IMR-90 (cell line): ENCODE measurements at regions not wholly inside any gene's neighbourhood (a gene's known extent, or its start where the extent isn't known, plus 50 kb on each side); places are given as distances from the start of the nearest gene placed in this dataset.

Experiments used
- ATAC-seq: fragments of 200-7000 bp; cut with Tn5 transposase; 2 replicates; pipeline ENCODE4 v1.9.1; 2020; ENCODE audit warnings: low read depth, mild to moderate bottlenecking, moderate library complexity
- BruUV-seq: library from RNA; stranded (reverse); fragments of 400-500 nt; replicated peaks from 2 replicates; lab custom pipeline; 2021; lab: Mats Ljungman, UMichigan
- CTCF ChIA-PET: fragments of 300-600 bp; formaldehyde crosslinking; extraction: SDS; loops from one replicate; lab custom pipeline; 2021; ENCODE audit warnings: antibody characterized with exemption; lab: Yijun Ruan, JAX
- POLR2A ChIA-PET: fragments of 300-600 bp; sonication (Branson Sonifier 250); formaldehyde crosslinking; loops from one replicate; lab custom pipeline; 2022; ENCODE audit warnings: antibody characterized with exemption; ENCODE audit not compliant: unreplicated experiment; lab: Charles Lee
- DNase-seq: peaks from one replicate; pipeline ENCODE4 v3.0.0; 2013
- H2AFZ ChIP-seq: replicated peaks from 2 replicates; pipeline ENCODE3; 2013; ENCODE audit warnings: low read length, mild to moderate bottlenecking; ENCODE audit not compliant: poor library complexity
- H2AK5ac ChIP-seq: 2 replicates; pipeline ENCODE4 v1.6.1; 2013; ENCODE audit warnings: low read depth, low read length, inconsistent platforms
- H2AK9ac ChIP-seq: replicated peaks from 2 replicates; pipeline ENCODE3; 2013; ENCODE audit warnings: mild to moderate bottlenecking, low read depth, low read length, moderate library complexity; ENCODE audit not compliant: poor library complexity
- H2BK120ac ChIP-seq: 2 replicates; pipeline ENCODE4 v1.6.1; 2013; ENCODE audit warnings: low read depth, low read length, inconsistent platforms
- H2BK15ac ChIP-seq: 3 replicates; pipeline ENCODE4 v1.6.1; 2013; ENCODE audit warnings: low read depth, low read length, inconsistent platforms
- H2BK20ac ChIP-seq: 2 replicates; pipeline ENCODE4 v1.6.1; 2013; ENCODE audit warnings: low read depth, mild to moderate bottlenecking, inconsistent platforms, low read length, moderate library complexity
- H2BK5ac ChIP-seq: 2 replicates; pipeline ENCODE4 v1.6.1; 2013; ENCODE audit warnings: mild to moderate bottlenecking, low read depth, low read length, inconsistent platforms; ENCODE audit not compliant: poor library complexity, severe bottlenecking
- H3K14ac ChIP-seq: replicated peaks from 2 replicates; pipeline ENCODE4 v1.6.1; 2013; ENCODE audit warnings: low read depth, low read length, inconsistent platforms
- H3K18ac ChIP-seq: 2 replicates; pipeline ENCODE4 v1.6.1; 2013; ENCODE audit warnings: low read depth, low read length, control low read depth
- H3K23ac ChIP-seq: 2 replicates; pipeline ENCODE4 v1.6.1; 2013; ENCODE audit warnings: low read depth, low read length, inconsistent platforms
- H3K27ac ChIP-seq: 2 replicates; pipeline ENCODE4 v1.5.1; 2013; ENCODE audit warnings: mild to moderate bottlenecking, control low read depth, low read length; ENCODE audit not compliant: insufficient read depth
- H3K27me3 ChIP-seq: 2 replicates; pipeline ENCODE4 v1.6.1; 2013; ENCODE audit warnings: low read length; ENCODE audit not compliant: control insufficient read depth, insufficient read depth
- H3K36me3 ChIP-seq: 2 replicates; pipeline ENCODE4 v1.6.1; 2013; ENCODE audit warnings: low read length, mixed read lengths; ENCODE audit not compliant: control insufficient read depth, insufficient read depth
- H3K4ac ChIP-seq: 2 replicates; pipeline ENCODE4 v1.6.1; 2013; ENCODE audit warnings: low read depth, low read length, inconsistent platforms
- H3K4me1 ChIP-seq: 2 replicates; pipeline ENCODE4 v1.6.1; 2013; ENCODE audit warnings: low read length, mixed read lengths; ENCODE audit not compliant: control insufficient read depth, insufficient read depth
- H3K4me2 ChIP-seq: 2 replicates; pipeline ENCODE4 v1.6.1; 2013; ENCODE audit warnings: low read depth, mild to moderate bottlenecking, control low read depth, low read length, moderate library complexity
- H3K4me3 ChIP-seq: 2 replicates; pipeline ENCODE4 v1.5.1; 2013; ENCODE audit warnings: low read depth, mild to moderate bottlenecking, control low read depth, low read length, moderate library complexity; ENCODE audit not compliant: insufficient read depth
- H3K56ac ChIP-seq: 2 replicates; pipeline ENCODE4 v1.6.1; 2013; ENCODE audit warnings: low read length, inconsistent platforms; ENCODE audit not compliant: insufficient read depth; ENCODE audit errors: extremely low read depth
- H3K79me1 ChIP-seq, 2 experiments: 2 replicates each; pipeline ENCODE4 v1.6.1; 2013; ENCODE audit warnings: low read length in 2 of 2, inconsistent platforms in 1 of 2, low read depth in 1 of 2
- H3K9ac ChIP-seq: 2 replicates; pipeline ENCODE4 v1.6.1; 2013; ENCODE audit warnings: low read depth, low read length, control low read depth
- H3K9me1 ChIP-seq: 2 replicates; pipeline ENCODE4 v1.6.1; 2013; ENCODE audit warnings: low read length, inconsistent platforms; ENCODE audit not compliant: insufficient read depth
- H3K9me3 ChIP-seq: 2 replicates; pipeline ENCODE4 v1.6.1; 2013; ENCODE audit warnings: low read length; ENCODE audit not compliant: control insufficient read depth, insufficient read depth
- H4K20me1 ChIP-seq: 2 replicates; pipeline ENCODE4 v1.6.1; 2013; ENCODE audit warnings: low read length, inconsistent platforms; ENCODE audit not compliant: insufficient read depth
- H4K5ac ChIP-seq: 2 replicates; pipeline ENCODE4 v1.6.1; 2013; ENCODE audit warnings: mild to moderate bottlenecking, low read depth, low read length, control low read depth
- H4K8ac ChIP-seq, 2 experiments: 2 replicates each; pipeline ENCODE4 v1.6.1; 2013; ENCODE audit warnings: low read depth in 2 of 2, low read length in 2 of 2, control low read depth in 1 of 2, inconsistent platforms in 1 of 2
- H4K91ac ChIP-seq: 2 replicates; pipeline ENCODE4 v1.6.1; 2013; ENCODE audit warnings: low read depth, low read length, inconsistent platforms; ENCODE audit not compliant: insufficient read depth
- CEBPB ChIP-seq: IDR thresholded peaks from 2 replicates; pipeline ENCODE4 v1.6.1; 2012; ENCODE audit warnings: low read depth, low read length, improper control_type of control experiment
- WGBS, 2 experiments: methylation state at CpG; one replicate each; pipeline versions ENCODE4 v1.1.5 to v1.1.7; 2013; ENCODE audit warnings: missing lambda C conversion rate in 2 of 2; ENCODE audit not compliant: insufficient read length in 1 of 2; ENCODE audit errors: extremely low coverage in 2 of 2; 5-methylcytosine and 5-hydroxymethylcytosine counted together
- dilution Hi-C: fragments of 300-500 bp; cut with HindIII; formaldehyde crosslinking; loops from one replicate; pipeline ENCODE4 v1.14.3; 2018; ENCODE audit warnings: low sequenced_read_pairs; ENCODE audit not compliant: unreplicated experiment
- in situ Hi-C: fragments of 300-500 bp; cut with MboI; formaldehyde crosslinking; loops from 3 replicates; pipeline ENCODE4 v1.14.3; 2019; ENCODE audit warnings: low sequenced_read_pairs, inconsistent platforms, mixed read lengths
- intact Hi-C: fragments of 100-400 bp; cut with micrococcal nuclease; formaldehyde crosslinking; loops from 2 replicates; pipeline ENCODE4 v1.10.0; 2022

GRCh38 chr7:98707076-98707475 lies 90.0 kb downstream of the NPTX2 start:
- Histone ChIP-seq H4K8ac (no peak overlapping the region), H3K9ac (no peak overlapping the region), H3K23ac (no peak overlapping the region), H4K5ac (no peak overlapping the region), H2AFZ (no peak overlapping the region), H3K4ac (no peak overlapping the region), H2BK120ac (no peak overlapping the region), H3K9me1 (no peaks in the 10 kb centered on the region), H3K56ac (no peak overlapping the region), H2BK20ac (no peak overlapping the region), H3K14ac (no peak overlapping the region), H4K91ac (no peak overlapping the region), H3K18ac (no peak overlapping the region), H3K4me3 (no peak overlapping the region), H3K9me3 (peaks cover 7% of the 10 kb centered on the region), H2AK9ac (no peak overlapping the region), H2AK5ac (no peak overlapping the region), H3K27me3 (no peaks in the 10 kb centered on the region), H2BK5ac (no peak overlapping the region), H3K36me3 (no peaks in the 10 kb centered on the region), H3K79me1 (no peaks in the 10 kb centered on the region), H4K20me1 (no peaks in the 10 kb centered on the region), H3K27ac (no peak overlapping the region), H2BK15ac (no peak overlapping the region), H3K4me2 (no peak overlapping the region), H3K4me1 (no peaks in the 10 kb centered on the region)
- WGBS, 2 experiments = no CpG with 5 or more reads among the region's 4 CpGs
- intact Hi-C loops (no loop called here), in situ Hi-C loops (no loop called here), dilution Hi-C loops (no loop called here)
- ChIA-PET POLR2A (no interaction called here), CTCF (no interaction called here)
- DNase-seq (no peak), ATAC-seq (no peak)
- no peak for TF ChIP-seq CEBPB
- BruUV-seq = no TSS peak
